ENCODE measurements at regions not wholly inside any gene's neighbourhood (a gene's known extent, or its start where the extent isn't known, plus 50 kb on each side); places are given as distances from the start of the nearest gene placed in this dataset.

DNA sequence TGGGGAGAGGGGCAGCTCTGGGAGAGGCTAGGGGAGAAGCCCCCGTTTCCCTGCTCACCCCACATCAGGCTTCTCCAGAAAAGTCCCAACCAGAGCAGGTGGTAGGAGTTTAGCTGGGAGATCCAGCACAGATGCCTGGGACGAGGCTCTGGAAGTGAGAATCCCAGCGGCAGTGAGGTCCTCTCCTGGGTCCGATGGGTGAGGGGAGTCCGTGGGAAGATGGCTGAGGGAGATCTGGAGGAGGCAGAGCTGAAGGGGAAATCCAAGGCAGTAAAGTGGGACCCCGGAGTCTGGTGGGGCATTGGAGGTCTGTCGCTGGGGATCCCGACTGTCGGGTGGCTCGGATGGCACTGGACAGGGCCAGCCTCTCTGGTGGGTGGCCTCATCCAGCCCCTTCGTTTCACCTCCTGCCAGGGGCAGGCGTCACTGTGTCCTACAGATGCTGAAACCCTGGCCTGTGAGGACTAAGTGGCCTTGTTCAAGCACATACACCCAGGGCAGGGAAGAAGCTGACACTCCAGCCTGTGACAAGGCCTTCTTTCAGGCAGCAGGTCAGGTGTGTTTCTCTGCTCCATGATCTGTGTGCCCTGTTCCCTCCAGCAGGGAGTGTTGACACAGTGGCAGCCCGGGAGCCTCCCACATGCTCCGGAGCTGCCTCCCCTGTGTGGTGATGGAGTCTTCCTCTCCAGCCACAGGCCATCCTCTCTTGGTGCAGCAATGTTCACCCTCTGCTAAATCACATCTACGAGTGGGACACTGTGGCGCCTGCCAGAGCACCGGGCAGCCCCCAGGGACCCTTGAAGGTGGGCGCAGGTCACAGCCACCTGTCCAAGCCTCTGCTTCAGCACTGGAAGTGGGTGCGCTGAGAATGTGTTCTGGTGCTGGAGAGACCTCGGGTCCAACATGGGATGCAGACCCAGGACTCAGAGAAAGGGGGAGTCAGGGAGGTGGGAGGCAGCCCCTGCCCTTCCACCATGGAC lies 850.8 kb downstream of the BRD1 start:
- DNase-seq = no peak

DNA sequence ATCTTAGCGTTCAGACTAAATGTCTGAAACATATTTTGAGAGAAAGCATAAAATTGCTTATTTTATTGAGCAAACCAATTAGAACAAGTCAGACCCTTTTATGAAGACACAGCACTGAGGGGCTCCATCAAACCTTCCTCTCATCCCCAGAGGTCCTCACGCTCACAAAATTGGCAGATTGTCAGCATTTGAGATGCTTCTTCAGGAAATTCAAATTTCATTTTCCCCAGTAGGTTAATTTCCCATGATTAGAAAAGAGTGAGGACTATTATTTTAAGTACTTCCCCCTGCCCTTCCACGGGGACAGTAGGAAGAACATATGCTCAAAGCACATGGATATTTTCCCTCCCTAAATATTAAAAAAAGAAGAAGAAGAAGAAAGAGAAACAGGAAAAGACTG lies 851.8 kb downstream of the BRD1 start:
- DNase-seq = no peak

DNA sequence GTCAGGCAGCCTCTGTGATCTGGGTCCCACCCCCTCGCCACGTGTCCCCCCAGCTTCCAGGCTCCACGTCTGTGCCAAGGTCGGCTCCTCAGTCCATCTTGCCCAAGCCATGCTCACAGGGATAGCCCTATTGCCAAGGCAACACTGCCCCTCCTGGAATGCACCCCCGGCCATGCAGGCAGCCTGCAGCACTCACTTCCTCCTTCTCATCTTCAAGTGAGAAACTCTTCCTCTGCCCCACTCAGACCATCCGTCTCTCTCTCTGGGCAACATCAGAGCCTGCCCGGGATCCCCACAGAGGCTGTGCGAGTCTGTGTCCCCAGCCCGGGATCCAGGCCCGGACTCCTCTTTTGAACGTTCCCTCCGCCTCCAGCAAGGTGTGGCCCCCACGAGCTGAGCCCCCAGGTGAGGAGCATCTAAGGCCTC lies 852.3 kb downstream of the BRD1 start:
- DNase-seq = no peak

DNA sequence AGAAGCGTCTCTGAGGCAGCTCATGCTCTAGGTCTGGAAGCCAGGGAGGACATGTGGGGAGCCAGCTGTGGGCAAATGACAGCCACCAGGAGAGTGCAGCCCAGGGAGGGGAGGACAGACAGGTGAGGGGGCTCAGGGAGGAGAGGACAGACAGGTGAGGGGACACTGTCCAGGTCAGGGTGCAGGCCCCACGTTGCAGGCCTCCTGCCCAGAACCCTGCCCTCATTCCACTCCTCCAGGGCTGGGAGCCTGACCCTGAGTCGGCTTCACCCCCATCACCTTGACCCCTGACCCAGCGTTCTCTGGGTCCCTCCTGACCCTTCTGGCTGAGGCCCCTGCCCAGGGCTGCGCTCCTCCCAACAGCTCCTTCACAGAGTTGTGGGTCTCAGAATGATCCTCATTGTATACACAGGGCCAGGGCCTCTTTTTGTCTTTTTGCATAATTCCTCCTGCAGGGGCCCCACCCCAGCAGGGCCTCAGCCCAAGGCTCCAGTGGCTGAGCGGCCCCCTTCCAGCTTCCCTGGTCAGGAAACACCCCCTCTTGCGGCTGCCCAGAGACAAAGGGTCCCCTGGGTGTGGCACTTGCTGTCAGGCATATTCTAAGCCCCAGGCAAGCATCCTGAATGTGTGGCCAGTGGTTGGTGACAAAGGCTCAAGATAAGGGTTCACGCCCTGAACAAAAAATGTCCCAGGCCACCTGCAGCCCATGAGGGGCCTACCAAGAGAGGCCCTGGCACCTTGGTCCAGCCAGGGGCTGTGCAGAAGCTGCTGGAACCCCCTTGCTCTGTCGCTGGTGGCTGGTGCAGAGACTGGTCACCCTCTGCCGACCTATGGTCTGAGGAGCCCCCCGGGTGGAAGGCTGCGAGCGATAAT lies 853.0 kb downstream of the BRD1 start:
- no peak for DNase-seq

DNA sequence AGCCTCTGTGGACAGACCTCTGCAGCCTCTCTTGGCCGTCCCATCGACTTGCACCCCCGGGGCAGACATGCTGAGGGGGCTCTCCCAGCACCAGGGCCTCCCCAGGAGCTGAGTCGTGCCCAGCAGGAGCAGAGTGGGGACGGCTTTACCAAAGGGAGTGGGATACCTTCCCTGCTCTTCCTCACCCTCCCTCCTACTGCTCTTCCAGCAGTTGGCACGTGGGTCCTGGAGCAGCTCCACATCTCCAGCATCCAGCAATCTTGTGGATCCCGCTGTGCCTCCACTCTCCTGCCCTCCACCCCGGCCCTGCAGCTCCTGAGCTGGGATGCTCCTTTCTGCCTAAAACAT lies 854.0 kb downstream of the BRD1 start:
- DNase-seq = no peak

DNA sequence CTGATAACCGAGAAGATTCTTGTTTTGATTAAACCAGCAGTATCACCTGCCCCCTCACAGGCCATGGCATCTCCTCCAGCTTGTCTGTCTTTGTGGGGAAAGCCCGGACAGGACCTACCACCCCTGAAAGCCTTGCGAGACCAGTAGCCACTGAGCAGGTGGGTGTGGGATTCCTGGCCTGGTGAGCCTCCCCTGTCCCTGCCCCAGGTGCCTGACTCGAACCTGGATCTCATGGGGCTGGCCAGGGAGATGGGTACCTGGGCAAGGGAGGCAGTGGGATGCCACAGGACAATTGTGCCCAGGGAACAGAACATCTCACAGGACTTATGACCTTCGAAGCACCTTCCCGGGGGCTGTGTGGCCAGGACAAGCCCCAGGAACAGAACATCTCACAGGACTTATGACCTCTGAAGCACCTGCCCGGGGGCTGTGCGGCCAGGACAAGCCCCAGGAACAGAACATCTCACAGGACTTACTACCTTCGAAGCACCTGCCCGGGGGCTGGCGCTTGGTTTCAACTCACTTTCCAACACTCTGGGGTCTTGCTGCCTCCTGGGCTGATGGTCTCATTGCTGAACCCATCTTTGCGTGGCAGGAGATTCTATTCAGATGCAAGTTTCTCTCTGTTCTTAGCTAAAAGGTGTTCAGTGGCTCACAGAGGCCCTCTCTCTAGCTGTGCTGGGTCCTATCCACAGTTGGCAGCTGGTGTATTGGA lies 854.5 kb downstream of the BRD1 start:
- no peak for DNase-seq

DNA sequence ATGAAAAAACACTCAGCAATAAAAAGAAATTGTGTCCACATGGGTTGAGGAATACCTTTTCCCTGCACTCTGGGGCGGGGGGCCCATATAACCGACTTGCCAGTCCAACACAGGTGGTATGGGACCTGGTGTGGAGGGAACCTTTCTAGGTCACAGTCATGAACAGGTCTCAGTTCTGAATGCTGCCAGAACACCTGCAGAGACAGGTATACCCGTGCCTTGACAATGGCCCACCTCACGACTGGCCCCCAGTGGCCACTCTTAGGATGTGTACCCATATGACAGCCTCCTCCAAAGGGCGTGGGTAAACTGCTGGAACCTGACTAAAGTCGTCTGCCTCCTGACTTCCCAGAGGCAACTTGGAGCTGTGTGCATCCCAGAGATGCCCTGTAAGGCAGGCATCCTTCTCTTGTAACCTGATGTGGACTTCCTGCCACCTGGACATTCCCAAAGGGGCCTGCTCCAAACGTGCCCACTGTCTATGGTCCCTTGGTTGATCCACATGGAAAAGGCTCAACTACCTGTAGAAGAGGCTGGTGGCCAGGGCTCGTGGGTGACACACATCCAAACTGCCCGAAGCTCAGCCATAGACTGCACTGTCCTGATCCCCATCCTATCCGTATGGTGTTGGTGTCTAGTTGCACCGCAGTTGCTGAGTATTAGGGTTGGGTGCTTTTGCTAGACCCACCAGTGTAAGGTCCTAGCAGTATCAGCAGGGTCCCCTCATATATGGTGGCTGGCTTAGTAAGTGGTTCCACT lies 859.3 kb downstream of the BRD1 start:
- DNase-seq = peak; percentile 76

DNA sequence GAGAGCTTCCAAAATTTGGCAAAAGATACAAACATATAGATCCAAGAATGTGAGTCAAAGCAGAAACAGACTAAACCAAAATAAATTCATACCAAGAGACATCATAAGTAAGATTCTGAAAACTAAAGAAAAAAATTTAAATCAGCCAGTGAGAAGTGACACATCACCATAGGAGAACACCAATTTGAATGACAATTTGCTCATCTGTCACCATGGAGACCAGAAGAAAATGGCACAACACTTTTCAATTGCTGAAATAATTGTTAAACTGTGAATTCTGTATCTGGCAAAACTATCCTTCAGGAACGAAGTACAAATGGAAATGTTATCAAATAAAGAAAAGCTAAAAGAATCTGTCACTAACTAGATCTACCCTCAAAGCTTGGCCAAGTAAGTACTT lies 864.3 kb downstream of the BRD1 start:
- DNase-seq = no peak

DNA sequence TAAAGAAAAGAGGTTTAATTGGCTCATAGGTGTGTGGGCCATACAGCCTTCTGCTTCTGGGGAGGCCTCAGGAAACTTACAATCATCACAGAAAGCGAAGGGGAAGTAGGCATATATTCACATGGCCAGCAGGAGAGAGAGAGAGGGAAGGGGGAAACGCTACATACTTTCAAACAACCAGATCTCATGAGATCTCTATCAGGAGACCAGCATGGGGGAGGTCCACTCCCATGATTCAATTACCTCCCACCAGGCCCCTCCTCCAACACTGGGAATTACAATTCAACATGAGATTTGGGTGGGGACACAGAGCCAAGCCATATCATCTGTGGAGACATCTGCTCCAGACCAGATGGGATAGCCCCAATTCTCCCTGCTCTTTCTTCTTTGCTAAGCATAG lies 866.0 kb downstream of the BRD1 start:
- DNase-seq = no peak

DNA sequence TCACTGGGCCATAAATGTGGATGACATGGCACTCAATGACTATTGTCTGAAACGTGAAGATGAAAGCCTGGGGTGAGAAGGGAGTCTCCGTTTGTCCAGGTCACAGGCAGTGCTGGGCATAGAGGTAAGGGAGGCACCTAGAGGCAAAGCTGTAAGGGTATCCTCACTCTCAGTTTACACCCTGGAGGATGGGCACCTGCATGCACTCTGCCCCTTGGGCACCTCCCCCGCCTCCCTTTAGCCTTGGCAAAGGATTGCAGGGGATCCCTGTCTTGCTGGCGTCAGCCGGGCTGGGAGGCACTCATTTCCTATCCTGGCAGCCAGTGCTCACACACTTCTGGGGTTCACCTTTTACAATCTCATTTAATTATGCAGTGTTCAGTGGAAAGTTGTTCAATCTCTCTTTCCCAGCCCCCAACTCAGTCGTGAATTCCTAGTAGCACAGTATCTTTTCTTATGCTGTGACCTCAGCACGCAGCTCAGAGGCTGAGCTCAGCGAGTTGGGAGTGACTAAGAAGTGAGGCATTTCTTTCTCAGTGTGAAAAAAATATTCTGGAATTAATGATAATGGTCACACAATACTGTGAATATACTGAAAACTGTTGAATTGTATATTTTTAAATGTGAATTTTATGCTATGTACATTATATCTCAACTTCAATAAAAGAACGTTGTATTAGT lies 866.6 kb downstream of the BRD1 start:
- no peak for DNase-seq

DNA sequence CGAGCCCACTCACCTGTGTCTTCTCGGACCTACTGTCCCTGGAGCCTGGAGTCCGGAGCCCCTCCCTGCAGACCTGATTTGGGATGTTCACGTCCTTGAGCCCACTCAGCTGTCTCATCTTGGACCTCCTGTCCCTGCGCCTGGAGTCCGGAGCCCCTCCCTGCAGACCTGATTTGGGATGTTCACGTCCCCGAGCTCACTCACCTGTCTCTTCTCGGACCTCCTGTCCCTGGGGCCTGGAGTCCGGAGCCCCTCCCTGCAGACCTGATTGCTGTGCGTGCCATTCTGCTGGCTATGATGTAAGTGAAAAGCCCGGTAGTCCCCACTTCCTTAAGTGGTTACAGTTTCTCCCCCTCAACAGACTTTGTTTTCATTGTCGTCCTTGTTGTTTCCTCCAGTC lies 867.1 kb downstream of the BRD1 start:
- no peak for DNase-seq

DNA sequence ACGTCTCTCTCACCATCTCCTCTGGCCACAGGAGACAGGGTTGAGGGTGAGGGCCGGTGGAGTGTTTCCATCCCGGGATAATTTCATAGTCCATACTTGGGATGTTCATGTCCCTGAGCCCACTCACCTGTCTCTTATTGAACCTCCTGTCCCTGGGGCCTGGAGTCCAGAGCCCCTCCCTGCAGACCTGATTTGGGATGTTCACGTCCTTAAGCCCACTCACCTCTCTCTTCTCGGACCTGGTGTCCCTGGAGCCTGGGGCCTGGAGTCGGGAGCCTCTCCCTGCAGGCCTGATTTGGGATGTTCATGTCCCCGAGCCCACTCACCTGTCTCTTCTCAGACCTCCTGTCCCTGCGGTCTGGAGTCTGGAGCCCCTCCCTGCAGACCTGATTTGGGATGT lies 868.2 kb downstream of the BRD1 start:
- no peak for DNase-seq

DNA sequence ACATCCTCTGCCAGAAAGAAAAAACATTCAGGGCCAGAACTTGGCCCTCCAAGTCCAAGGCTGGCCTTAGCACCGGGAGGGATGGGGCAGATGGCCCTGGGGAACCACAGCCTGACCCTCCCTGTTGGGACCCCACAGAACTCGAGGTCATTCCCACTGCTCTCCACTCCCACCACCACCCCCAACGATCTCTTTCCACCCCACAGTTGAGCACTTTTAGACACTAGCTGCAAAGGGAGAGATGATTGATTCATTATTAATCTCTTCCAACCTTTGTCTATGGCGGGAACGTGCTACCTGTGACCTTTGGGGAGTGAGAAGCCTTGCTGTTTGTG lies 869.7 kb downstream of the BRD1 start:
- DNase-seq = no peak

DNA sequence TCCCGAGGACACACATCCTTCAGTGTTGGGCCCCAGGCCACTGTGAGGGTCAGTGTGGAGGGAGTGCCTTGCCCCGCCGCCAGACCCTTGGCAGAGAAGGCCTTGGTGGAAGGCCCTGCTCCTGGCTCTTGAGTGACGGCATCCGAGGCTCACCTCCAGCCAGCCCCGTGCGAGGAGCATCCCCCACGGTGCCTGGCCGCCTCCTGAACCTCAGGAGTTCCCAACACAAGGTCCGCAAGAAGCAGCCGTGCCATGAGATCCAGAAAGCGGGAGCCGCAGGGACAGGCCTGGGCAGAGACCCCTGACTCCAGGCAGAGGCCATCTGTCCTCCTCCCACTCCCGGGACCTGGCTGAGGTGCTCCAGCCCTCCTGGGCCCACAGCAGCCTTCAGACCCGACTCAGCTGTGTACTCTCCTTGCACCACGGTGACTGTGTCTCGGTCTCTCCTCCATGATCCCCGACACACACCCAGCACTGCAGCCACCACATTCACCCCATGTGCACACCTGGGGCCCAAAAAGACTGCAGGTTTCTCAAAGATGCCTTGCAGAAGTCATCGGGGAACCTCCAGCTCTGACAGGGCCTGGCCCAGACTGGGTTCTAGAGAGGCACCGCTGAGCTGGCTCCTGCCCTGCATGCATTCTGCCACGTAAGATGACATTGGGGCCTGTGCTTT lies 870.2 kb downstream of the BRD1 start:
- DNase-seq = no peak

DNA sequence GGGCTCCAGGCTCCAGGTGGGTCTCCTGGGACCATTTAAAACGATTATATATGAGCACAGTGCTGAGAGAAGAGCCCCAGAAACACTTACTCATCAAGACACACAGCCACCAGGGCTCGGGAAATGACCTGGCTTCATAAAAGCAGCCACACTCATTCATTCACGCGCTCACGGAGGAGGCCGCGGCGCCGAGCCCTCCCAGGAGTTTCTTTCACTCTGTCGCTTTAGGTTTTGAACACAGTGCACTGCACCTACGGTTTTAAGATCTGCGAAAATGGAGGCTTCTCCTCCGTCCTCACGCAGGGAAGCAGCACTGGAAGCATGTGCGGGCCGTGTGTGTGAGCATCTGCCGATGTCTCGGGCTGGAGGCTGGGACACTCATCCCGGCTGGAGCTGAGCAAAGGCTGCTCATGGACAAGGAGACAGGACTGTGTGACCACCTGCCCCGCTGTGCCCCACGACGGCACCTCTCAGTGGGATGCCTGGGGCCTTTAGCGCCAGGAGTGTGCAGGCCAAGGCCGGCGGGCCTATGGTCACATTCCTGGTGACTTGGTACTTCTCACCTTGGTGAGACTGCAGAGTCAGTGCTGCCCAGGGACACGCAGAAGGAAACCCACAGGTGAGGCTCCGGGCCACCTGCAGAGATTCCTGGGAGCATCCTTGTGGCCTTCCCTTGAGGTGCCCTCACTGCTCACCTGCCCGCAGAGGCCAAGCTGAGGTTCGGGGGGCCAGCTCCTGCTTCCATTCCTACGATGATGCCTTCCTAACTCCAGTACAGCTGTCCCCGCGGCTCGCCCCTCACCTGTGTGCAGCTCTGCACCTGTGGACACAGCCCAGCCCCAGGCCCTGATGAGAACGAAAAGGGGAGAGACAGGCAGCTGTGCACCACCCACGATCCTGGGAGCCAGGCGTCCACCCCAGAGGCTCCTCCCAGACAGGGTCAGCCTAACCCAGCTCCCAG lies 872.0 kb downstream of the BRD1 start:
- DNase-seq = no peak

DNA sequence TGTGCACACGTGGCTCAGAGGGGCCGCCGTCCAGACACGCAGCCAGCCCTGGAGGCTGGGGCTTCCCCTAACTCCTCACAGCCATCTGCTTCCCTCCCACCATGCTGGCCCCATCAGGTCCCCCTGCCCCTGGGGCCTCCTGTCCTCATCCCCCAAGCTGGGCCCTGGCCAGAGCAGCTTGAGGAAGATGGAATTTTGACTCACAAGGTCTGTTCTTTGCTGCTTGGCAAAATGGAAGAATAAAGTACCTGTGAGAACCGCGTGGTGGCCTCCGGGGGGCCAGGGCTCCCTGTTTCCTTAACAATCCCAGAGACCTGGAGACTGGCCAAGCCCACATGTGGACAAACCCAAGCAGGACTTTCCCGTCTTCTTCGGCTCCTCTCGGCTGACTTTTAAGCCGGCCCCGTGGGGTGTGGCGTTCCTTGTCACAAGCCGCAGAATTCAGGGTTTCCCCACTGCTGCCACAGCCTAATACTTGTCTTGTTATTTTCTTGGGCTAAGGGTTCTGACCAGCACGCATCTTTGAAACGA lies 872.8 kb downstream of the BRD1 start:
- no peak for DNase-seq

DNA sequence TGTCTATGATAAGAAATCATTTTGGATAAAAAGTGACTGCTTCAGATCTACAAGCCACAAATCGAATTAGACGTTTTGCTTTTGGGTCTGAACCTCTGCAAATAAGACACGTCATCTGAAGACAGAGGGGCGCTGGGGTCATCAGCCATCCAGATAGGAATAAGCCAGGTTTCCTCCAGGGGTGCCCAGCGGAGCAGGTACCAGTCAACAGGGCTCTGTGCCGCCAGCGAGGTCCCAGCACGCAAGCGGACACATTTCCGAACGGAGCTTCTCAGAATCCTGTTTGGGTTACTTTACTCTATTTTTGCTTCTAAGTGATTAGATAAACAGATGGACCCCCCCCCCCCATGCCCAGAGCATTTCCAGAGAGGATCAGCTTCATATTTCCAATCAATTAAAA lies 873.8 kb downstream of the BRD1 start:
- no peak for DNase-seq

DNA sequence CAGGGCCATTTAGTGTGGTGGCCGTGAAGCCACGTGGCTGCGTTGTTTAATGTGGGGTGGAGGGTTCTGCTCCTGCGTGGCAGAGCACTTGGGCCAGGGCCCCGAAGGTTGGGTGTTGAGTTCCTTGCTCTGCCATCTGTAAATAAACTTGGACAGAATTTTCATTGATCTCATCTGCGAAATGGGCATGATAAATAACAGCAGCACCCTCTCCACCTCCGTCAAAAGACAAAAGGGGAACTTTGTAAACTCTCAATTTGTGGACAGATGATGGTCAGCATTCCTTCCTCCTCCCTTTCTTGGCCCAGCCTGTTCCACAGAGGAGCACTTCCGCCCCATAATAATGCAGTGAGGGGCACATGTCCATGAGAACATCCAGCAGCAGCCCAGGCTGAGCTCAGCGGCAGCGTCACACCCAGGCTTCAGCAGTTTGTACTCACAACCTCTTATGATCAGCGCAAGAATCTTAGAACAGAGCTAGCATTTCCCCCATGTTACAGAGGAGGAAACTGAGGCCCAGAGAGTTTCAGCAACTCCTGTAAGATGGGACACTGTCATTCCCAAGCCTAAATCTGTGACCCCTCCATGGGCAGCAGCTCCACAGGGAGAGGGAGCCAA lies 874.5 kb downstream of the BRD1 start:
- no peak for DNase-seq

DNA sequence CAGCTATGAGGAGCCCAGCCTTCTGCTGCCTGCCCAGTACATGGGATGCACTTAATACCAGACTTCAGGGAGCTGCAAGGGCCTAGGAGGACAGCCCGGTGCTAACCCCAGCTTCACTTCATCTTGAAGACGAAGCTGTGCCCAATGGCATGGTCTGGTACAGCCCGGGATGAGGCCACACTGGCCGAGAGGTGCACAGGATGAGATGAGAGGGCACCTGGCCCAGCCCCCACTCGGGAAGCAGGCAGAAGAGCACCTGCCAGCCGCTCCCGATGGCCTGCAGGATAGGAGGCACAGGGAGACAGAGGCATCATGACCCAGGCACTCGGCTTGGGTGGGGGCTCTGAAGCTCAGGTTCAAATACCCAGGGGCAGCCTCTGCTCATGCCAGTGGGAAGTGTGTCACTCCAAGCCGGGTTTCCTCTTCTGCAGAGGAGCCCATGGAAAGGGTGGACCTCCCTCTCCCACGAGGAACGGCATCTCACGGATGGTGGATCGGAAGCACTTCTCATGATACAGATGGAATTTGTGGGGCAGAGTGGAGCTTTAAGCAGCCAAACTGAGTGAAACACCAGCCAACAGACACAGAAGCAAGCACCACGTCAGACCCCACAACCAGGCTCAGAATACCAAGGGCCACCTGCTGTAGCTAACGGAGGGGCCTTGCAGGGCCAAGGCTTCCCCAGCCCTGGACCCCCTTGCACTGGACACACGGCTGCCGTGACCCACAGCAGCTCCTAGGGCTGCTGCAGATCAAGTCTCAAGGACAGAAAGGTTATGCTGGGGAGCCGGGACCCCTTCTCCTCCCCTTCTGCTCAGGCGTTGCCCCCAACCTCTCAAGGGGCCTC lies 875.2 kb downstream of the BRD1 start:
- DNase-seq = no peak
